SK-N-SH (cell line): ENCODE measurements at regions not wholly inside any gene's neighbourhood (a gene's known extent, or its start where the extent isn't known, plus 50 kb on each side); places are given as distances from the start of the nearest gene placed in this dataset.

Experiments
- CTCF ChIA-PET: fragments of 300-600, 350-600 bp; formaldehyde crosslinking; extraction: SDS; loops from one replicate; lab custom pipeline; 2021; lab: Yijun Ruan, JAX
- POLR2A ChIA-PET: fragments of 350-600 bp; sonication (Branson Sonifier 250); formaldehyde crosslinking; extraction: SDS; loops from one replicate; lab custom pipeline; 2020; ENCODE audit warnings: antibody characterized with exemption, inconsistent platforms; lab: Yijun Ruan, JAX
- DNase-seq: peaks from one replicate; pipeline ENCODE4 v3.0.0; 2012
- H2AFZ ChIP-seq: fragments of 200-600 bp; sonication (generic); 2 replicates; pipeline ENCODE4 v1.8.1; 2016; ENCODE audit warnings: antibody characterized with exemption, mild to moderate bottlenecking, low read depth
- H3F3A ChIP-seq: fragments of 200-600 bp; sonication (generic); replicated peaks from 2 replicates; pipeline ENCODE3; 2016; ENCODE audit warnings: antibody characterized with exemption, mild to moderate bottlenecking; ENCODE audit not compliant: insufficient read depth
- H3K27ac ChIP-seq, 2 experiments: fragments of 200-500 bp in 1 of 2; fragments of 200-600 bp in 1 of 2; sonication (Bioruptor generic) in 1 of 2; sonication (generic), shearing (Covaris generic) in 1 of 2; 2 replicates each; pipeline versions ENCODE4 v1.5.1 to v1.6.1; 2014 to 2016; ENCODE audit warnings: low read depth in 2 of 2, inconsistent platforms in 1 of 2, low read length in 1 of 2, mild to moderate bottlenecking in 1 of 2, mixed read lengths in 1 of 2
- H3K27me3 ChIP-seq: fragments of 200-600 bp; sonication (generic), shearing (Covaris generic); 2 replicates; pipeline ENCODE4 v1.6.1; 2016; ENCODE audit warnings: mixed run types; ENCODE audit not compliant: insufficient read depth
- H3K36me3 ChIP-seq, 2 experiments: fragments of 200-500 bp in 1 of 2; fragments of 200-600 bp in 1 of 2; sonication (Bioruptor generic) in 1 of 2; sonication (generic) in 1 of 2; replicated peaks in 1 of 2; 2 replicates each; pipeline versions ENCODE3 to v1.5.1; 2014 to 2016; ENCODE audit warnings: low read length in 1 of 2, mild to moderate bottlenecking in 1 of 2; ENCODE audit not compliant: insufficient read depth in 2 of 2, control insufficient read depth in 1 of 2
- H3K4me1 ChIP-seq, 2 experiments: fragments of 200-500 bp in 1 of 2; fragments of 200-600 bp in 1 of 2; sonication (Bioruptor generic) in 1 of 2; sonication (generic), shearing (Covaris generic) in 1 of 2; 2 replicates each; pipeline versions ENCODE4 v1.5.1 to v1.6.1; 2014 to 2016; ENCODE audit warnings: low read depth in 1 of 2, low read length in 1 of 2, mixed run types in 1 of 2; ENCODE audit not compliant: insufficient read depth in 2 of 2, control insufficient read depth in 1 of 2
- H3K4me2 ChIP-seq: fragments of 200-600 bp; sonication (generic), shearing (Covaris generic); 2 replicates; pipeline ENCODE4 v1.6.1; 2017; ENCODE audit warnings: mixed run types
- H3K4me3 ChIP-seq, 2 experiments: fragments of 200-500 bp in 1 of 2; fragments of 200-600 bp in 1 of 2; sonication (Bioruptor generic) in 1 of 2; sonication (generic), shearing (Covaris generic) in 1 of 2; 2 replicates each; pipeline versions ENCODE4 v1.5.1 to v1.8.1; 2014 to 2016; ENCODE audit warnings: low read depth in 2 of 2, inconsistent platforms in 1 of 2, low read length in 1 of 2, mild to moderate bottlenecking in 1 of 2, mixed read lengths in 1 of 2, moderate library complexity in 1 of 2
- H3K79me2 ChIP-seq: fragments of 200-600 bp; sonication (generic); 2 replicates; pipeline ENCODE4 v1.8.1; 2017; ENCODE audit warnings: mild to moderate bottlenecking; ENCODE audit not compliant: insufficient read depth
- H3K9ac ChIP-seq: fragments of 200-600 bp; sonication (generic); 2 replicates; pipeline ENCODE4 v1.6.1; 2017; ENCODE audit warnings: mixed run types
- H3K9me2 ChIP-seq: fragments of 200-600 bp; sonication (generic); 2 replicates; pipeline ENCODE4 v1.6.1; 2017; ENCODE audit warnings: mixed run types
- H3K9me3 ChIP-seq: fragments of 200-600 bp; sonication (generic); 2 replicates; pipeline ENCODE4 v1.6.1; 2017; ENCODE audit warnings: mixed run types, mild to moderate bottlenecking, moderate library complexity
- H4K20me1 ChIP-seq: fragments of 200-600 bp; sonication (generic); 2 replicates; pipeline ENCODE4 v1.6.1; 2017; ENCODE audit warnings: mild to moderate bottlenecking, mixed run types; ENCODE audit not compliant: insufficient read depth
- CHD2 ChIP-seq: fragments of 150-350 bp; IDR thresholded peaks from 2 replicates; pipeline ENCODE4 v1.6.1; 2018; ENCODE audit warnings: low read length; ENCODE audit not compliant: partially characterized antibody
- ELF1 ChIP-seq: IDR thresholded peaks from 2 replicates; pipeline ENCODE4 v1.4.0; 2012
- EP300 ChIP-seq, 2 experiments: IDR thresholded peaks; 2 replicates each; pipeline versions ENCODE4 v1.4.0 to v1.6.1; 2012; ENCODE audit warnings: borderline replicate concordance in 1 of 2, low read depth in 1 of 2, low read length in 1 of 2
- EZH2phosphoT487 ChIP-seq: fragments of 200-600 bp; sonication (generic); IDR thresholded peaks from 2 replicates; pipeline ENCODE4 v1.6.1; 2017; ENCODE audit warnings: low read depth, mixed run types, mild to moderate bottlenecking, antibody characterized with exemption, moderate library complexity, borderline replicate concordance
- FOSL2 ChIP-seq: IDR thresholded peaks from 2 replicates; pipeline ENCODE4 v1.4.0; 2012; ENCODE audit warnings: low read depth, mild to moderate bottlenecking, moderate library complexity, borderline replicate concordance
- FOXJ3 ChIP-seq: sonication (generic); formaldehyde crosslinking; IDR thresholded peaks from 2 replicates; pipeline ENCODE4 v1.5.1; 2020; ENCODE audit warnings: mild to moderate bottlenecking, missing genetic modification reagents
- FOXM1 ChIP-seq: IDR thresholded peaks from 2 replicates; pipeline ENCODE4 v1.4.0; 2012; ENCODE audit warnings: low read depth, mild to moderate bottlenecking
- GABPA ChIP-seq: IDR thresholded peaks from 2 replicates; pipeline ENCODE4 v1.4.0; 2012; ENCODE audit warnings: low read depth, mild to moderate bottlenecking
- GATA2 ChIP-seq: sonication (generic); formaldehyde crosslinking; IDR thresholded peaks from 2 replicates; pipeline ENCODE4 v1.5.0; 2020; ENCODE audit warnings: mild to moderate bottlenecking, missing genetic modification reagents
- JUND ChIP-seq: IDR thresholded peaks from 2 replicates; pipeline ENCODE4 v1.4.0; 2012
- MXI1 ChIP-seq: IDR thresholded peaks from 2 replicates; pipeline ENCODE4 v1.6.1; 2012; ENCODE audit warnings: mild to moderate bottlenecking, low read depth, low read length, improper control_type of control experiment
- NFIC ChIP-seq: IDR thresholded peaks from 2 replicates; pipeline ENCODE4 v1.4.0; 2012; ENCODE audit warnings: borderline replicate concordance
- NRF1 ChIP-seq: IDR thresholded peaks from 2 replicates; pipeline ENCODE4 v1.6.1; 2012; ENCODE audit warnings: low read depth, mild to moderate bottlenecking, low read length
- POLR2AphosphoS5 ChIP-seq: IDR thresholded peaks from 2 replicates; pipeline ENCODE4 v1.6.1; 2012; ENCODE audit warnings: low read depth, low read length
- RAD21 ChIP-seq: IDR thresholded peaks from 2 replicates; pipeline ENCODE4 v1.6.1; 2012; ENCODE audit warnings: mild to moderate bottlenecking, low read length
- RCOR1 ChIP-seq: fragments of 150-350 bp; IDR thresholded peaks from 2 replicates; pipeline ENCODE4 v1.6.1; 2017; ENCODE audit warnings: antibody characterized with exemption, low read length
- RFX5 ChIP-seq: IDR thresholded peaks from 2 replicates; pipeline ENCODE4 v1.6.1; 2012; ENCODE audit warnings: mild to moderate bottlenecking, improper control_type of control experiment, low read length
- SIN3A ChIP-seq: IDR thresholded peaks from 2 replicates; pipeline ENCODE4 v1.6.1; 2012; ENCODE audit warnings: low read depth, mild to moderate bottlenecking, low read length, moderate library complexity, borderline replicate concordance
- TAF1 ChIP-seq: IDR thresholded peaks from 2 replicates; pipeline ENCODE4 v1.6.1; 2012; ENCODE audit warnings: low read depth, mild to moderate bottlenecking, low read length, moderate library complexity, borderline replicate concordance
- TEAD4 ChIP-seq: IDR thresholded peaks from 2 replicates; pipeline ENCODE4 v1.4.0; 2012; ENCODE audit warnings: mild to moderate bottlenecking, borderline replicate concordance; ENCODE audit not compliant: insufficient read depth
- ZBTB33 ChIP-seq: IDR thresholded peaks from 2 replicates; pipeline ENCODE4 v1.4.0; 2012; ENCODE audit warnings: low read depth, borderline replicate concordance
- WGBS: methylation state at CpG from one replicate; pipeline ENCODE4 v1.1.6; 2017; ENCODE audit warnings: low lambda C conversion rate; 5-methylcytosine and 5-hydroxymethylcytosine counted together
- TF ChIP-seq, protein P1 (sequence below): fragments of 200-600 bp; sonication (generic); IDR thresholded peaks from 2 replicates; pipeline ENCODE4 v1.6.1; 2017; ENCODE audit warnings: antibody characterized with exemption, mild to moderate bottlenecking, moderate library complexity
- TF ChIP-seq, protein P2 (sequence below): fragments of 150-350 bp; IDR thresholded peaks from 2 replicates; pipeline ENCODE4 v1.6.1; 2016; ENCODE audit warnings: mild to moderate bottlenecking, low read depth, low read length

DNA sequence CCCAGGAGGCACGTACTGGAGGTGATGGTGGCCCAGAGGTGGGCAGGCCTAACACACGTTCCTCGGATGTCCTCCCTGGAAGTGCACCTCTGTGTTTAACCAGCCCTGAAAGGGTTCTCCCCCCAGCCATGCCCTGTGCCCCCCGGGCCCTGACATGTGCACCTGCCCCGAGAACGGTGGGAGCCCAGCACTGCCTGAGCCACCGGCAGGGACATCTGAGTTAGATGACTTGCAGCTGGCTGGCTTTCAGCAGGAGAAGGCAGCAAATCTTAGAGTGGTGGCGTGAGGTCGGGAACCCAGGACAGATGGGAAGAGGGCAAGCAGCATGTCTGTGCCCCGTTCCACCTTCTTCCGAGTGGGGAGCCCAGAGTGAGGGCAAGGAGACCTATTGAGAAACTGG, 291.8 kb downstream of the TCERG1L start:
- no peaks in the 10 kb centered on the region for H3F3A ChIP-seq
- no peaks in the 10 kb centered on the region for H3K27me3 ChIP-seq
- no peak overlapping the region for H2AFZ ChIP-seq
- no peak for DNase-seq
- no peaks in the 10 kb centered on the region for H3K36me3 ChIP-seq
- H4K20me1 ChIP-seq: no peaks in the 10 kb centered on the region
- H3K9ac ChIP-seq: no peak overlapping the region
- no peaks in the 10 kb centered on the region for H3K4me1 ChIP-seq
- no peak overlapping the region for H3K4me2 ChIP-seq
- WGBS: 44% methylated on average over 5 of the region's 11 CpGs
- POLR2A ChIA-PET: no interaction called here
- H3K27ac ChIP-seq: no peak overlapping the region
- H3K4me3 ChIP-seq: no peak overlapping the region
- CTCF ChIA-PET: no interaction called here
- H3K9me2 ChIP-seq: no peaks in the 10 kb centered on the region
- H3K79me2 ChIP-seq: no peaks in the 10 kb centered on the region
- H3K9me3 ChIP-seq: no peaks in the 10 kb centered on the region
- no peak for TF ChIP-seq RFX5
- TF ChIP-seq CHD2: no peak
- TF ChIP-seq JUND: no peak
- no peak for TF ChIP-seq RCOR1
- no peak for TF ChIP-seq NRF1
- no peak for TF ChIP-seq ZBTB33
- TF ChIP-seq SIN3A: no peak
- TF ChIP-seq TAF1: no peak
- TF ChIP-seq TEAD4: no peak
- TF ChIP-seq FOSL2: no peak
- no peak for TF ChIP-seq GABPA
- no peak for TF ChIP-seq GATA2 (CRISPR knock-in tag)
- no peak for TF ChIP-seq FOXM1

- H3K4me1 ChIP-seq: no peaks in the 10 kb centered on the region
- H3K4me3 ChIP-seq: no peak overlapping the region
- H3K27me3 ChIP-seq: no peaks in the 10 kb centered on the region
- no peaks in the 10 kb centered on the region for H3K9me2 ChIP-seq
- H3K27ac ChIP-seq: no peak overlapping the region
- TF ChIP-seq, protein P1, sequence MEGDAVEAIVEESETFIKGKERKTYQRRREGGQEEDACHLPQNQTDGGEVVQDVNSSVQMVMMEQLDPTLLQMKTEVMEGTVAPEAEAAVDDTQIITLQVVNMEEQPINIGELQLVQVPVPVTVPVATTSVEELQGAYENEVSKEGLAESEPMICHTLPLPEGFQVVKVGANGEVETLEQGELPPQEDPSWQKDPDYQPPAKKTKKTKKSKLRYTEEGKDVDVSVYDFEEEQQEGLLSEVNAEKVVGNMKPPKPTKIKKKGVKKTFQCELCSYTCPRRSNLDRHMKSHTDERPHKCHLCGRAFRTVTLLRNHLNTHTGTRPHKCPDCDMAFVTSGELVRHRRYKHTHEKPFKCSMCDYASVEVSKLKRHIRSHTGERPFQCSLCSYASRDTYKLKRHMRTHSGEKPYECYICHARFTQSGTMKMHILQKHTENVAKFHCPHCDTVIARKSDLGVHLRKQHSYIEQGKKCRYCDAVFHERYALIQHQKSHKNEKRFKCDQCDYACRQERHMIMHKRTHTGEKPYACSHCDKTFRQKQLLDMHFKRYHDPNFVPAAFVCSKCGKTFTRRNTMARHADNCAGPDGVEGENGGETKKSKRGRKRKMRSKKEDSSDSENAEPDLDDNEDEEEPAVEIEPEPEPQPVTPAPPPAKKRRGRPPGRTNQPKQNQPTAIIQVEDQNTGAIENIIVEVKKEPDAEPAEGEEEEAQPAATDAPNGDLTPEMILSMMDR: no peak
- no peak for TF ChIP-seq NFIC
- TF ChIP-seq EP300 (IDR thresholded peaks at IDR 0.05; ENCODE audit: borderline replicate concordance in 1 of 2, low read depth in 1 of 2, low read length in 1 of 2): no peak
- no peak for TF ChIP-seq ELF1
- TF ChIP-seq NRF1: no peak
- no peak for TF ChIP-seq JUND
- no peak for TF ChIP-seq ZBTB33
- no peak for TF ChIP-seq FOXM1
- no peak for TF ChIP-seq MXI1
- TF ChIP-seq TAF1: no peak
- no peak for TF ChIP-seq FOXJ3 (CRISPR knock-in tag)
- no peak for TF ChIP-seq RAD21
- TF ChIP-seq POLR2AphosphoS5: no peak
- TF ChIP-seq FOSL2: no peak
- TF ChIP-seq EZH2phosphoT487: no peak
- TF ChIP-seq, protein P2, sequence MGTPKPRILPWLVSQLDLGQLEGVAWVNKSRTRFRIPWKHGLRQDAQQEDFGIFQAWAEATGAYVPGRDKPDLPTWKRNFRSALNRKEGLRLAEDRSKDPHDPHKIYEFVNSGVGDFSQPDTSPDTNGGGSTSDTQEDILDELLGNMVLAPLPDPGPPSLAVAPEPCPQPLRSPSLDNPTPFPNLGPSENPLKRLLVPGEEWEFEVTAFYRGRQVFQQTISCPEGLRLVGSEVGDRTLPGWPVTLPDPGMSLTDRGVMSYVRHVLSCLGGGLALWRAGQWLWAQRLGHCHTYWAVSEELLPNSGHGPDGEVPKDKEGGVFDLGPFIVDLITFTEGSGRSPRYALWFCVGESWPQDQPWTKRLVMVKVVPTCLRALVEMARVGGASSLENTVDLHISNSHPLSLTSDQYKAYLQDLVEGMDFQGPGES: no peak
- no peak overlapping the region for H3K9ac ChIP-seq
- no peaks in the 10 kb centered on the region for H3K9me3 ChIP-seq
- no peak overlapping the region for H2AFZ ChIP-seq
- H3K36me3 ChIP-seq: no peaks in the 10 kb centered on the region
- POLR2A ChIA-PET: no interaction called here
- H3K4me2 ChIP-seq: no peak overlapping the region
- no peaks in the 10 kb centered on the region for H3F3A ChIP-seq
- CTCF ChIA-PET: no interaction called here
- 63% methylated on average over 6 of the region's 7 CpGs for WGBS
- no peaks in the 10 kb centered on the region for H4K20me1 ChIP-seq
- H3K79me2 ChIP-seq: no peaks in the 10 kb centered on the region
- no peak for DNase-seq
Measured at GRCh38 chr10:131020775-131021174, 290.7 kb downstream of the TCERG1L start.
